ENCODE measurements at regions not wholly inside any gene's neighbourhood (a gene's known extent, or its start where the extent isn't known, plus 50 kb on each side); places are given as distances from the start of the nearest gene placed in this dataset.

DNA sequence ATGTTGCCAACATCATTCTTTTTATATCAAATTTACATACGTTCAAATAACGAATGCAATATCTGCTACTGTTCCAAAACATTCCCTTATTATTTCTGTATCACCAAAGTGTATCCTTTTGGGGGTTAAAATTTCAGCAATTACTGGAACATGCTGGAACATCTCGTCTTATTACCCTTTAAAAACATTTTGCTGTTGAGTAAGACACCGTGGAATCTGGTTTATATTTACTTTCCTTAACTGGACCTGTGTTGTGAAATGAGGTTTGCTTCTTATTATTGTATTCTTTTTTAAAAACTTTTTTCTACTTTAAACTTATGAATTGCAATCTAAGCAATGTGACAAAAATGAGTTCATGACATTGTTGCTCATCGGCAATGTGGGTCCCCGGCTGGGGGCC is 87.4 kb upstream of the PTPRM start:
- no peak for TF ChIP-seq EZH2phosphoT487 (IDR thresholded peaks at IDR 0.05; ENCODE audit: borderline replicate concordance, low read length)
- TF ChIP-seq, protein P1, sequence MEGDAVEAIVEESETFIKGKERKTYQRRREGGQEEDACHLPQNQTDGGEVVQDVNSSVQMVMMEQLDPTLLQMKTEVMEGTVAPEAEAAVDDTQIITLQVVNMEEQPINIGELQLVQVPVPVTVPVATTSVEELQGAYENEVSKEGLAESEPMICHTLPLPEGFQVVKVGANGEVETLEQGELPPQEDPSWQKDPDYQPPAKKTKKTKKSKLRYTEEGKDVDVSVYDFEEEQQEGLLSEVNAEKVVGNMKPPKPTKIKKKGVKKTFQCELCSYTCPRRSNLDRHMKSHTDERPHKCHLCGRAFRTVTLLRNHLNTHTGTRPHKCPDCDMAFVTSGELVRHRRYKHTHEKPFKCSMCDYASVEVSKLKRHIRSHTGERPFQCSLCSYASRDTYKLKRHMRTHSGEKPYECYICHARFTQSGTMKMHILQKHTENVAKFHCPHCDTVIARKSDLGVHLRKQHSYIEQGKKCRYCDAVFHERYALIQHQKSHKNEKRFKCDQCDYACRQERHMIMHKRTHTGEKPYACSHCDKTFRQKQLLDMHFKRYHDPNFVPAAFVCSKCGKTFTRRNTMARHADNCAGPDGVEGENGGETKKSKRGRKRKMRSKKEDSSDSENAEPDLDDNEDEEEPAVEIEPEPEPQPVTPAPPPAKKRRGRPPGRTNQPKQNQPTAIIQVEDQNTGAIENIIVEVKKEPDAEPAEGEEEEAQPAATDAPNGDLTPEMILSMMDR (IDR thresholded peaks at IDR 0.05; ENCODE audit: low read depth, low read length, poor library complexity, severe bottlenecking), result no peak
